ENCODE measurements at regions not wholly inside any gene's neighbourhood (a gene's known extent, or its start where the extent isn't known, plus 50 kb on each side); places are given as distances from the start of the nearest gene placed in this dataset.

DNA sequence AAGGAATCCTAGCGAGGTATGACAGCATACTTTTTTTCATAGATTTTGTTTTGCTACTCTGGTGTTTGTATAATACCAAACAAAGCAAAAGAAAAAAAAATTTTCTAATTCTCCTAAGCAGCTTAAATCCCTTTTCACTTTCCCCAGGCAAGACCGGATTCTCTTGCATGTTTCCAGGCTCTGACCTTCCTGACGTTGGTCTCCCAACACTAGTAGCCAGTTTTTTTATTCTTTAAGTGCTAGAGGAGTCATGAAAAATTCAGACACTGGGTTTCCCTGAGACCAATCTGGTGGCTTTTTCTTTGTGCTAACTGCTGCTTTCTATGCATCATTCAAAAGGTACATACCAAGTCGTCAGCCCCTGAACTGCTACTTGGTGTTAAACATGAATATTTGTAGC, 111.4 kb downstream of the ZNF326 start:
- Mint-ChIP-seq H3K27ac (ENCODE audit: low read depth, unreplicated experiment) (no peak overlapping the region), H3K4me1 (ENCODE audit: insufficient read depth, unreplicated experiment) (no peaks in the 10 kb centered on the region), H3K36me3 (ENCODE audit: insufficient read depth, unreplicated experiment) (no peaks in the 10 kb centered on the region), H3K4me3 (ENCODE audit: unreplicated experiment) (no peak overlapping the region), H3K27me3 (ENCODE audit: insufficient read depth, unreplicated experiment) (peaks cover 73% of the 10 kb centered on the region), H3K9me3 (ENCODE audit: unreplicated experiment) (no peaks in the 10 kb centered on the region)
- ChIA-PET POLR2A (no interaction called here), CTCF (interaction anchor here (1.0 kb wide), 1 partner anchor 1060 kb away, joined by 3 read pairs; no protein-coding TSS in a partner anchor)
- TF ChIP-seq, protein P1, sequence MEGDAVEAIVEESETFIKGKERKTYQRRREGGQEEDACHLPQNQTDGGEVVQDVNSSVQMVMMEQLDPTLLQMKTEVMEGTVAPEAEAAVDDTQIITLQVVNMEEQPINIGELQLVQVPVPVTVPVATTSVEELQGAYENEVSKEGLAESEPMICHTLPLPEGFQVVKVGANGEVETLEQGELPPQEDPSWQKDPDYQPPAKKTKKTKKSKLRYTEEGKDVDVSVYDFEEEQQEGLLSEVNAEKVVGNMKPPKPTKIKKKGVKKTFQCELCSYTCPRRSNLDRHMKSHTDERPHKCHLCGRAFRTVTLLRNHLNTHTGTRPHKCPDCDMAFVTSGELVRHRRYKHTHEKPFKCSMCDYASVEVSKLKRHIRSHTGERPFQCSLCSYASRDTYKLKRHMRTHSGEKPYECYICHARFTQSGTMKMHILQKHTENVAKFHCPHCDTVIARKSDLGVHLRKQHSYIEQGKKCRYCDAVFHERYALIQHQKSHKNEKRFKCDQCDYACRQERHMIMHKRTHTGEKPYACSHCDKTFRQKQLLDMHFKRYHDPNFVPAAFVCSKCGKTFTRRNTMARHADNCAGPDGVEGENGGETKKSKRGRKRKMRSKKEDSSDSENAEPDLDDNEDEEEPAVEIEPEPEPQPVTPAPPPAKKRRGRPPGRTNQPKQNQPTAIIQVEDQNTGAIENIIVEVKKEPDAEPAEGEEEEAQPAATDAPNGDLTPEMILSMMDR (IDR thresholded peaks at IDR 0.05; ENCODE audit: unreplicated experiment) = no peak
- no TSS peak for BruUV-seq (replicated peaks)
- intact Hi-C loops (cut with micrococcal nuclease) = no loop called here
- no peak for DNase-seq (ENCODE audit: unreplicated experiment)

DNA sequence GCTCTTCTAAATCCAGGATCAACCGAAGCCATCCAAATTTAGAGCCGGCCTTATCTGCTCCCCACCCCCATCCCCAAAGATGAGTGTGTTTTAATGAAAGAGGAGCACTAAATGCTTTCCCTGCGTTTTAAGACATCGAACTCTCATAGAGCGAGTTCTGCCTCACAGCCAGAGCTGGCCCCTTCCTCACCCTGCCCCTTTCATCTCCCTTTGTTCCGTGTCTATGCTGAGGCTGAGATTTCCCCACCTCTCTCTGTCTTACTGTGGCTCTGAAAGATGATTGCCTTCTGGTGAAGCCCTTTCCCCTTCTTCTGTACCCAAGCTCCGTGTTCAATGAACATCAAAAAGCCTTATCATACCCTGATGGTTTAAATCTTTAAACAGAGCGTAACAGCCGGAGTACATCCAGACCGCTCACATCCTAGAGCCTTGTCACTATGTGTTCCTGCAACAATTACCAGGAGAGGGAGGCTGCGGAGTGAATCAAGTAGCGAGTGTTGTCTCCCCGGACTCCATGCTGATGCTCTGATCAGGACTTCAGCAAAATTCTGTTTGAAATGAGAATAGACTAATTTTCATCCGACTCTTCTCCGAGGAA, 110.1 kb downstream of the ZNF326 start:
- intact Hi-C loops (cut with micrococcal nuclease) = no loop called here
- ChIA-PET CTCF (interaction anchor here (0.7 to 1.3 kb wide), 2 partner anchors 10 to 60 kb away, joined by 3 to 8 read pairs; no protein-coding TSS in a partner anchor), POLR2A (no interaction called here)
- TF ChIP-seq, protein P1 (IDR thresholded peaks at IDR 0.05; ENCODE audit: unreplicated experiment) = no peak
- peaks cover 60% of the 10 kb centered on the region for H3K27me3 Mint-ChIP-seq (ENCODE audit: insufficient read depth, unreplicated experiment)
- no peak overlapping the region for H3K27ac Mint-ChIP-seq (ENCODE audit: low read depth, unreplicated experiment)
- H3K9me3 Mint-ChIP-seq (ENCODE audit: unreplicated experiment) = no peaks in the 10 kb centered on the region
- H3K36me3 Mint-ChIP-seq (ENCODE audit: insufficient read depth, unreplicated experiment) = no peaks in the 10 kb centered on the region
- no TSS peak for BruUV-seq (replicated peaks)
- H3K4me1 Mint-ChIP-seq (ENCODE audit: insufficient read depth, unreplicated experiment) = no peaks in the 10 kb centered on the region
- H3K4me3 Mint-ChIP-seq (ENCODE audit: unreplicated experiment) = no peak overlapping the region
- DNase-seq (ENCODE audit: unreplicated experiment) = no peak

DNA sequence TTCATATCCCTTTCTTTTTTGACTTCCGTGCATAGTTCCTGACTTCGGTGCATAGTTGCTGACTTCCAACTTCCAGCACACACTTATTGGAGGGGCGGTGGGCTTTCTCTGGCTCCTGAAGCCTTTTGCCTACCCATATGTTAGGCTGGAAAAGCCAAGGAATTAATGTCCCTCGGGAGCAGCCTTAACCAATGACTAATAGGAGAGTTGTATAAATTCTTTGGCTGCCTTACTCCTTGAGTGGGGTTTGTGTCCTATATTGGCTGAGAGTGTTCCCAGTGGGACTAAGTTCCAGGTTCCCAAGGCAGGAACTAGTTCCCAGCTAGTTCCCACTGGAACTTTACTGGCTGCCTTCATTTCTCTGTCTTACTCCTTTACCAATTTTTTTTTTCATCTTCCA, 105.7 kb downstream of the ZNF326 start:
- Mint-ChIP-seq H3K4me3 (ENCODE audit: unreplicated experiment) (no peak overlapping the region), H3K27ac (ENCODE audit: low read depth, unreplicated experiment) (no peak overlapping the region), H3K9me3 (ENCODE audit: unreplicated experiment) (no peaks in the 10 kb centered on the region), H3K4me1 (ENCODE audit: insufficient read depth, unreplicated experiment) (no peaks in the 10 kb centered on the region), H3K36me3 (ENCODE audit: insufficient read depth, unreplicated experiment) (no peaks in the 10 kb centered on the region), H3K27me3 (ENCODE audit: insufficient read depth, unreplicated experiment) (peaks cover 15% of the 10 kb centered on the region)
- ChIA-PET POLR2A (interaction anchor here (0.6 kb wide), 1 partner anchor 1160 kb away, joined by 4 read pairs; no protein-coding TSS in a partner anchor), CTCF (interaction anchor here (0.6 to 1.8 kb wide), 2 partner anchors 12 to 1065 kb away, joined by 3 to 4 read pairs; no protein-coding TSS in a partner anchor)
- TF ChIP-seq, protein P1 (IDR thresholded peaks at IDR 0.05; ENCODE audit: unreplicated experiment) = no peak
- no peak for DNase-seq (ENCODE audit: unreplicated experiment)
- intact Hi-C loops (cut with micrococcal nuclease) = no loop called here
- BruUV-seq (replicated peaks) = no TSS peak

DNA sequence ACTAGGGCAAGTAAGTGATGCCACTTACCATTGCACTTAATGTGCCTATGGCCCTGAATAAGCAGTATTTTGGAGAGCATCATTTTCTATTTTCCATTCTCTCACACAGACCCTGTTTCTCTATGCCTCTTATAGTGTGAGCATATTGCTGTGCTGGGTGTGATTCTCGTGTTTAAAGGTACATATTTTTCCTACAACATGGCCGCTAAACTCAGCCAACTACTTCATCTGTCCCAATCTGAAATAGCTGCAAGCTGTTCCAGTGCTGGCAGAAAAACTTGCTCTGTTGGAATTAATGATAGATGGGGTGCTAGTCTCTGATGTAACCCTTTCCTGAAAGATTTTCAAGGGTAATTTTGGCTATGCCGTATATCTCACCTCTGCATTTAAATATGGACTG, 97.5 kb downstream of the ZNF326 start:
- TF ChIP-seq, protein P1 (IDR thresholded peaks at IDR 0.05; ENCODE audit: unreplicated experiment) = no peak
- Mint-ChIP-seq H3K27ac (ENCODE audit: low read depth, unreplicated experiment) (no peak overlapping the region), H3K27me3 (ENCODE audit: insufficient read depth, unreplicated experiment) (peaks cover 65% of the 10 kb centered on the region), H3K4me3 (ENCODE audit: unreplicated experiment) (no peak overlapping the region), H3K4me1 (ENCODE audit: insufficient read depth, unreplicated experiment) (no peaks in the 10 kb centered on the region), H3K36me3 (ENCODE audit: insufficient read depth, unreplicated experiment) (no peaks in the 10 kb centered on the region), H3K9me3 (ENCODE audit: unreplicated experiment) (no peaks in the 10 kb centered on the region)
- intact Hi-C loops (cut with micrococcal nuclease) = no loop called here
- no peak for DNase-seq (ENCODE audit: unreplicated experiment)
- ChIA-PET POLR2A (no interaction called here), CTCF (no interaction called here)
- no TSS peak for BruUV-seq (replicated peaks)

All from MCF 10A (cell line).